GM13977 (cell line): ENCODE measurements at regions not wholly inside any gene's neighbourhood (a gene's known extent, or its start where the extent isn't known, plus 50 kb on each side); places are given as distances from the start of the nearest gene placed in this dataset.
A peak's percentile ranks its signal among the peaks of the same experiment; 100 is the strongest.

Experiments used
- DNase-seq: peaks from one replicate; pipeline ENCODE4 v3.0.0; 2012; ENCODE audit warnings: low spot score
- in situ Hi-C: fragments of 300-500 bp; cut with MboI; formaldehyde crosslinking; loops from one replicate; pipeline ENCODE4 v1.12.0; 2022; ENCODE audit warnings: low sequenced_read_pairs, low pct_unique_long_range_greater_than_20kb, mixed read lengths, inconsistent platforms; ENCODE audit not compliant: unreplicated experiment
- TF ChIP-seq, protein P1 (sequence below): IDR thresholded peaks from 2 replicates; pipeline ENCODE4 v1.5.1; 2012; ENCODE audit warnings: mild to moderate bottlenecking, control low read depth; ENCODE audit not compliant: insufficient read depth; ENCODE audit errors: extremely low read depth, missing control alignments

DNA sequence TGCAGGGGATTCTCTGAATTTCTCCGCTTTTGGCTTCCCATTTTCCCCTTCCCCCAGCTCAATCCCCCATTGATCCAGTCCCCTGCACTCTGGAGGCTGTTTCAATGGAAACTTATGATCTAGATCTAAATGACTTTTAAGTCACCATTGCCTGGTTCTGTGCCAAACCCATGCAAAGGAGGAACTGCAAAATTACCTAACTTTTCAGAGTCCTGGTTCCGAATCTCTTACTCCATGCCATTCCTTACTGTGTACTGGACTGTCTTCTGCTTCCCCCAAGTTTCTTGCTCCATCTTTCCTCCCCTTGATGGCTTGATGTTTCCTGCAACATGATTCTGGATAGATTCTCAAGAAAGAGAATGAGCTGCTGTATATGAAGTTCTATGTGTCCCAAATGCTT is 327.8 kb downstream of the MIAT start:
- in situ Hi-C loops = no loop called here
- DNase-seq = no peak
- TF ChIP-seq, protein P1, sequence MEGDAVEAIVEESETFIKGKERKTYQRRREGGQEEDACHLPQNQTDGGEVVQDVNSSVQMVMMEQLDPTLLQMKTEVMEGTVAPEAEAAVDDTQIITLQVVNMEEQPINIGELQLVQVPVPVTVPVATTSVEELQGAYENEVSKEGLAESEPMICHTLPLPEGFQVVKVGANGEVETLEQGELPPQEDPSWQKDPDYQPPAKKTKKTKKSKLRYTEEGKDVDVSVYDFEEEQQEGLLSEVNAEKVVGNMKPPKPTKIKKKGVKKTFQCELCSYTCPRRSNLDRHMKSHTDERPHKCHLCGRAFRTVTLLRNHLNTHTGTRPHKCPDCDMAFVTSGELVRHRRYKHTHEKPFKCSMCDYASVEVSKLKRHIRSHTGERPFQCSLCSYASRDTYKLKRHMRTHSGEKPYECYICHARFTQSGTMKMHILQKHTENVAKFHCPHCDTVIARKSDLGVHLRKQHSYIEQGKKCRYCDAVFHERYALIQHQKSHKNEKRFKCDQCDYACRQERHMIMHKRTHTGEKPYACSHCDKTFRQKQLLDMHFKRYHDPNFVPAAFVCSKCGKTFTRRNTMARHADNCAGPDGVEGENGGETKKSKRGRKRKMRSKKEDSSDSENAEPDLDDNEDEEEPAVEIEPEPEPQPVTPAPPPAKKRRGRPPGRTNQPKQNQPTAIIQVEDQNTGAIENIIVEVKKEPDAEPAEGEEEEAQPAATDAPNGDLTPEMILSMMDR = no peak

DNA sequence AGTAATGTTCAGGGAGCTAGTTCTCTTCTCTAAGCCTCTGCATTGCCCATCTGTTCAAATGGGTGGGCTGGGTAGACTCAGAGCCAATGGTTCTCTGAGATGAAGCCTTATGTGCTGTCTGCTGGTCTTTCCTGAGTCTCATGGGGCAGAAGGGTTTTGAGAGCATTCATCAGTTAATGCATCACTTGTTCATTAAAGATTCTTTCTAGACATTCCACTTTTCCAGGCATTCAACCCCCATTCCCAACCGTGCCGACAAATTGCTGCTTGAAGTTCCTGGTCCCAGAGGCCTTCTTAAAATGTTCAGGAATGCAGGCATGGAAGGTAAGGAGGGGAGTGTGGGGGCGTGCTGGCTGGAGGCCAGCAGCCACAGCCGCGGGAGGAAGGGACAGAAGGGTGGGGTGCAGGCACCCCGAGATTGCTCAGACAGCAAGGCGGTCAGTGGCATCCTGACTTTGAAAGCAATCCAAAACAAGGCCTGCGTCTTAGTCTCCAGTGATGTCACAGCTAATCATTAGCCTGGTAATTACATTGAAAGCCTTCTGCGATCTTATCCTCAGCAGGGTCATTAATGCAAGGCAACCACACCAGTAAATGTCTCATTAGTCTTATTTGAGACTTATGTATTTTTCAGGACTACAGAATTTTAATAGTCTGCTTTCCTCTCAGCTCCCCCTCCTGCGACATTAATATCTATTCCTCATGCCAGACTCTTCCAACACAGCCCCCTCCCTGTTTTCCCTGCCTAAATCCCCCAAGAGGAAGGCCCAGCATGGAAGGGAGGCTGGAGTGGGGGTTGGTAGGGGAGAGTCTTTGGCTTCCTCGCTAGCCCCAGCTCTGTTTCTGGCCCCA is 328.8 kb downstream of the MIAT start:
- in situ Hi-C loops = no loop called here
- DNase-seq = no peak
- TF ChIP-seq, protein P1 = no peak

DNA sequence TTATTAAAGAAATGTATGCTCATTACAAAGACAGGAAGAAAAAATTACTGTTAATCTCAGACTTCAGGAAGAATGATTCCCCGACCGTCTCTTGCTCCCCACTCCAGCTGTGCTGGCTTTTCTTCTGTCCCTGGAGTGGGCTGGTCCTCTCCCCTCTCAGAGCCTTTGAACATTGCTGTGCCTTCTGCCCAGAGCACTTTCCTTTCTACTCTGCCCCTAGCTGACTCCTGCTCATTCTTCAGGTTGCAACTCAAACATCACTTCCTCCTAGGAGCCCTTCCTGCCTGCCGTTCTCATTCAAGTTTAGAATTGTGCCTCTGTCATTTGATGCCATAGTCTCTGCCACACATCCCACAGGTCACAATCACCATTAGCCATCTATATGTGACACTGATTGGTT is 329.5 kb downstream of the MIAT start:
- in situ Hi-C loops = no loop called here
- DNase-seq = no peak
- TF ChIP-seq, protein P1 = no peak

DNA sequence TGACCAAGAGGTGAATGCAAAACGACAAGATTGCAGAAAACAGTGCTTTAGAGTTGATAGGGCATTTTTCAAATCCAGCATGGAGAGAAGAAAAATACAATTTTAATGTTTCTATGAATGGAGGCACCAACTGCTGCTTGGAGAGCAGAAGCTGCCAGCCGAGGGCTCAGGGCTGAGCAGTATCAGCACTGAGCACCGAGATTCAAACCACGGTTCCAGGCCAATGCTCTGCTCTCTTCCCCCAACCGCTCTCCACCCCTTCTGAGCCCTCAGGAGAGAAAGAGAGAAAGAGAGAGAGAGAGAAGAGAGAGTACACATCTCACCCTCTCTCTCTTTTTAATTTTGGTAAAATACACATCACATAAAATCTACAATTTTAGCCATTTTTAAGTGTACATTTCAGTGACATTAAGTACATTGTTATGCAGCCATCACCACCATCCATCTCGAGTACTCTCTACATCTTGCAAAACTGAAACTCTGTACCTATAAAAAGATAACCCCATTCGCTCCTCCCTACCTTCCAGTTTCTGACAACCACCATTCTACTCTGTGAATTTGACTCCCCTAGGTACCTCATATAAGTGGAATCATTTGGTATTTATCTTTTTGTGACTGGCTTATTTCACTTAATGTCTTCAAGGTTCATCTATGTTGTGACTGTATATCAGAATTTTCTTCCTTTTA is 333.3 kb downstream of the MIAT start:
- in situ Hi-C loops = no loop called here
- DNase-seq = peak; percentile 19
- TF ChIP-seq, protein P1 = no peak

DNA sequence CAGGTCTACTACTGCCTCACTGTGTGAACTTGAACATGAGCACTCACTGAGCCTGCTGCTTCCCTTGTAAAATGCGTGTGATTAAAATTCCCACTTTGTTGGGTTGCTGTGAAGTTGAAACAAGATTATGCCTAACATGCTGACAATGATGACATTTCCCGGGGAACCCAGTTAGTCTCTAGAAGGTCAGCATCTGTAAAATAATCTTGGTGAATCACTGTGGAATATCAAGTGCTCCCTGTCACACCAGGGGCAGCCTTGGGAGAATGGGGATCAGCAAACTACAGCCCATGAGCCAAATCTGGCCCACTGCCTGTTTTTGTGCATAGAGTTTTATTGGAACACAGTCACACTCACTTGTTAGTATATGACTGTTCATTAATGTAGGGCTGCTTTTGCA is 335.2 kb downstream of the MIAT start:
- DNase-seq = no peak
- in situ Hi-C loops = no loop called here
- TF ChIP-seq, protein P1 = no peak

DNA sequence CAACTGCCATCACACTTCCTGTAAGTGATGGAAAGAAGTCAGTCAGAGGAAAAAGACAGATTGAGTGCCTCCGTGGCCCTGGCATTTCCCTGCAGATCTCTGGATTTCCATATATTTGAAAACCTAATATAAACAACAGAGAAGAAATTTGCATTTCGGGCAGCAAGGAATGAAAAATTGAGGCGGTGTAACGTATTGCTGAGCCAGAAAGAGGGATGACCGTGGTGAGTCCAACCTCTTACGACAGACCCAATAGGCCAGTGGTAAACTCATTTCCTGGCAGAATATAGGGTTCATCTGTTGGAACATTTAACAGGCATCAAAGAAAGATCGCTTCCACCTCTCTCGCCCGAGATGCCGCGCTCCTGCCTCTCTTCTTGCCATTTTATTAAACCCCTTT is 336.5 kb downstream of the MIAT start:
- in situ Hi-C loops = no loop called here
- TF ChIP-seq, protein P1 = no peak
- no peak for DNase-seq
